ENCODE measurements at regions not wholly inside any gene's neighbourhood (a gene's known extent, or its start where the extent isn't known, plus 50 kb on each side); places are given as distances from the start of the nearest gene placed in this dataset.

DNA sequence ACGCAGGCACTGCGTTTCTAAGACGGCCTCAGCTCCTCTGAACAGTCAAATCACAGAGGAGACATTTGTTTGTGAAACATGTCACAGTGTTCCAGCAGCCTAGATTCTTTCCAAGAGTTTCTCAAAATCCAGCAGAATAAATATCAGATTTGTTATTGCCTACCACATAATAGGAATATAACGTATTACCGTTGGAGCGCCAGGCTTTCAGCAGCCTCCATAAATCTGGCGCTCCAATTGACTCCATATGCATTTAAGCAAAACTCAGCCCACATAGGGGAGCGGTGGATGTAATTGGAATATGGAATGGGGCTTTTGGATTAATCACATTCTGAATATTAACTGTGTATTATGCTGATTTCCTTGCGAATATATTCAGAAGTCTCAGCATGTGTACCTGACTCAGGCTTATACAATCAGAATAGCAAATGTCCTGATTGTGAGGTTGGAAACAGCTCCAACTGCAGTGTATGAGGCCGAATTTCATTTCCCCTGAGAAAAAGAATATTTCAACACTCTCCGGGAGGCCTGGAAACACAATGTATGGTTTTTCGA is 174.0 kb downstream of the ASCL4 start:
- H3K27ac Mint-ChIP-seq = no peak overlapping the region
- no peaks in the 10 kb centered on the region for H4K20me1 ChIP-seq (ENCODE audit: control insufficient read depth, insufficient read depth, low read length, poor library complexity, severe bottlenecking)
- H2AFZ ChIP-seq (ENCODE audit: insufficient read depth, low read depth, low read length, poor library complexity, severe bottlenecking) = no peak overlapping the region
- no peak for DNase-seq
- intact Hi-C loops (cut with micrococcal nuclease) = no loop called here
- peaks cover 0 to 5% (median 1%) of the 10 kb centered on the region in 3 donors for H3K9me3 ChIP-seq (ENCODE audit: control extremely low read depth in 1 of 3, control insufficient read depth in 2 of 3, insufficient read depth in 1 of 3, low read length in 2 of 3)
- no CpG with 5 or more reads among the region's 12 CpGs for WGBS (ENCODE audit: insufficient coverage)
- no peaks in the 10 kb centered on the region for H3K4me1 ChIP-seq (ENCODE audit: control insufficient read depth in 2 of 2, insufficient read depth in 2 of 2, low read length in 2 of 2)
- H3K9ac ChIP-seq (ENCODE audit: low read length) = no peak overlapping the region
- H3K27ac ChIP-seq (ENCODE audit: low read length in 2 of 2) = no peak overlapping the region
- H3K4me2 ChIP-seq (replicated peaks; ENCODE audit: low read depth, low read length, poor library complexity, severe bottlenecking) = no peak overlapping the region
- peaks cover 0 to 5% (median 0%) of the 10 kb centered on the region in 4 experiments for H3K27me3 ChIP-seq (replicated peaks in 1 of 4; ENCODE audit: control extremely low read depth in 1 of 4, control insufficient read depth in 3 of 4, insufficient read depth in 4 of 4, low read length in 3 of 4)
- H3K79me2 ChIP-seq (ENCODE audit: control insufficient read depth, insufficient read depth, low read length) = no peaks in the 10 kb centered on the region
- no peak for ATAC-seq (ENCODE audit: low read depth)
- no peaks in the 10 kb centered on the region for H3K4me1 Mint-ChIP-seq
- POLR2A ChIA-PET = no interaction called here
- H3K36me3 ChIP-seq (replicated peaks in 1 of 2; ENCODE audit: control extremely low read depth in 1 of 2, control insufficient read depth in 1 of 2, extremely low read depth in 1 of 2, insufficient read depth in 2 of 2, low read length in 1 of 2) = no peaks in the 10 kb centered on the region
- TF ChIP-seq CTCF (IDR thresholded peaks at IDR 0.05) (no peak), EZH2 (IDR thresholded peaks at IDR 0.05; ENCODE audit: borderline replicate concordance, insufficient read depth, low read depth, low read length, poor library complexity, severe bottlenecking) (no peak)
- H3K27me3 Mint-ChIP-seq = peaks cover 9% of the 10 kb centered on the region
- H3K9me3 Mint-ChIP-seq (ENCODE audit: insufficient read depth) = no peaks in the 10 kb centered on the region
- no peak overlapping the region for H3K4me3 Mint-ChIP-seq
- CTCF ChIA-PET = no interaction called here
- no peak overlapping the region for H3K4me3 ChIP-seq (ENCODE audit: control extremely low read depth in 1 of 5, extremely low read depth in 1 of 5, insufficient read depth in 1 of 5, low read depth in 2 of 5, low read length in 4 of 5)

- H3K9ac ChIP-seq (ENCODE audit: low read length) = no peak overlapping the region
- no peaks in the 10 kb centered on the region for H3K9me3 Mint-ChIP-seq (ENCODE audit: insufficient read depth)
- peaks cover 0 to 5% (median 1%) of the 10 kb centered on the region in 3 donors for H3K9me3 ChIP-seq (ENCODE audit: control extremely low read depth in 1 of 3, control insufficient read depth in 2 of 3, insufficient read depth in 1 of 3, low read length in 2 of 3)
- no peak overlapping the region for H3K4me2 ChIP-seq (replicated peaks; ENCODE audit: low read depth, low read length, poor library complexity, severe bottlenecking)
- ATAC-seq (ENCODE audit: low read depth) = no peak
- H3K36me3 ChIP-seq (replicated peaks in 1 of 2; ENCODE audit: control extremely low read depth in 1 of 2, control insufficient read depth in 1 of 2, extremely low read depth in 1 of 2, insufficient read depth in 2 of 2, low read length in 1 of 2) = no peaks in the 10 kb centered on the region
- peaks cover 0 to 5% (median 0%) of the 10 kb centered on the region in 4 experiments for H3K27me3 ChIP-seq (replicated peaks in 1 of 4; ENCODE audit: control extremely low read depth in 1 of 4, control insufficient read depth in 3 of 4, insufficient read depth in 4 of 4, low read length in 3 of 4)
- no peak overlapping the region for H2AFZ ChIP-seq (ENCODE audit: insufficient read depth, low read depth, low read length, poor library complexity, severe bottlenecking)
- 79% methylated on average over 1 of the region's 2 CpGs for WGBS (ENCODE audit: insufficient coverage)
- H3K27ac Mint-ChIP-seq = no peak overlapping the region
- POLR2A ChIA-PET = no interaction called here
- H3K79me2 ChIP-seq (ENCODE audit: control insufficient read depth, insufficient read depth, low read length) = no peaks in the 10 kb centered on the region
- no peak for DNase-seq
- peaks cover 23% of the 10 kb centered on the region for H3K27me3 Mint-ChIP-seq
- H3K4me1 Mint-ChIP-seq = no peaks in the 10 kb centered on the region
- H3K4me3 Mint-ChIP-seq = no peak overlapping the region
- intact Hi-C loops (cut with micrococcal nuclease) = no loop called here
- H3K4me1 ChIP-seq (ENCODE audit: control insufficient read depth in 2 of 2, insufficient read depth in 2 of 2, low read length in 2 of 2) = no peaks in the 10 kb centered on the region
- no peaks in the 10 kb centered on the region for H4K20me1 ChIP-seq (ENCODE audit: control insufficient read depth, insufficient read depth, low read length, poor library complexity, severe bottlenecking)
- no peak overlapping the region for H3K27ac ChIP-seq (ENCODE audit: low read length in 2 of 2)
- CTCF ChIA-PET = interaction anchor here (0.8 kb wide), 1 partner anchor 33 kb away, joined by 3 read pairs; no protein-coding TSS in a partner anchor
- H3K4me3 ChIP-seq (ENCODE audit: control extremely low read depth in 1 of 5, extremely low read depth in 1 of 5, insufficient read depth in 1 of 5, low read depth in 2 of 5, low read length in 4 of 5) = no peak overlapping the region
- no peak for TF ChIP-seq CTCF (IDR thresholded peaks at IDR 0.05)
- TF ChIP-seq EZH2 (IDR thresholded peaks at IDR 0.05; ENCODE audit: borderline replicate concordance, insufficient read depth, low read depth, low read length, poor library complexity, severe bottlenecking) = no peak
Observed at GRCh38 chr12:107951024-107951423, 176.5 kb downstream of the ASCL4 start.
